Tibial nerve (tissue), 4 donors: ENCODE measurements at regions not wholly inside any gene's neighbourhood (a gene's known extent, or its start where the extent isn't known, plus 50 kb on each side); places are given as distances from the start of the nearest gene placed in this dataset.

Experiments
- DNase-seq, 2 donors: peaks; one replicate each; pipeline ENCODE4 v3.0.0-alpha.2; 2019; ENCODE audit warnings: low spot score in 2 of 2
- H3K27ac ChIP-seq, 4 donors: fragments of 200-600 bp; sonication (generic) in 3 of 4; one replicate each; pipeline ENCODE4 v1.5.1; 2017 to 2019; ENCODE audit warnings: mild to moderate bottlenecking in 1 of 4
- H3K27me3 ChIP-seq, 2 donors: fragments of 200-600 bp; sonication (generic) in 1 of 2; one replicate each; pipeline versions ENCODE4 v1.5.1 to v1.6.0; 2017 to 2019
- H3K36me3 ChIP-seq, 3 donors: fragments of 200-600 bp; sonication (generic); one replicate each; pipeline ENCODE4 v1.5.1; 2018 to 2019
- H3K4me1 ChIP-seq, 4 donors: fragments of 200-600 bp; sonication (generic) in 3 of 4; one replicate each; pipeline ENCODE4 v1.5.1; 2017 to 2019
- H3K4me3 ChIP-seq, 4 donors: fragments of 200-600 bp; sonication (generic) in 3 of 4; one replicate each; pipeline ENCODE4 v1.5.1; 2017 to 2019; ENCODE audit warnings: mild to moderate bottlenecking in 1 of 4, moderate library complexity in 1 of 4
- H3K9me3 ChIP-seq, 4 donors: fragments of 200-600 bp; sonication (generic) in 3 of 4; one replicate each; pipeline ENCODE4 v1.5.1; 2017 to 2019
- EP300 ChIP-seq, 2 donors: sonication (generic); formaldehyde crosslinking; IDR thresholded peaks; one replicate each; pipeline ENCODE4 v1.6.1; 2017; ENCODE audit warnings: antibody characterized with exemption in 2 of 2, mild to moderate bottlenecking in 1 of 2
- POLR2A ChIP-seq, 2 donors: fragments of 450-650 bp; IDR thresholded peaks; one replicate each; pipeline ENCODE4 v1.6.1; 2017; ENCODE audit warnings: antibody characterized with exemption in 2 of 2, mild to moderate bottlenecking in 2 of 2, moderate library complexity in 2 of 2
- WGBS, 2 donors: methylation state at CpG; one replicate each; pipeline ENCODE4 v1.1.5; 2018; 5-methylcytosine and 5-hydroxymethylcytosine counted together
- TF ChIP-seq, protein P1 (sequence below), 5 experiments: fragments of 200-600 bp in 3 of 5; fragments of 450-650 bp in 2 of 5; sonication (generic) in 3 of 5; IDR thresholded peaks; one replicate each; pipeline ENCODE4 v1.5.1; 2016 to 2019; ENCODE audit warnings: antibody characterized with exemption in 5 of 5, mild to moderate bottlenecking in 3 of 5, moderate library complexity in 2 of 5

- H3K27ac ChIP-seq, result no peak overlapping the region
- no peaks in the 10 kb centered on the region for H3K36me3 ChIP-seq
- H3K4me1 ChIP-seq, result no peaks in the 10 kb centered on the region
- no peaks in the 10 kb centered on the region for H3K27me3 ChIP-seq
- H3K4me3 ChIP-seq, result no peak overlapping the region
- no peak for DNase-seq
- no peaks in the 10 kb centered on the region for H3K9me3 ChIP-seq
- TF ChIP-seq, protein P1, sequence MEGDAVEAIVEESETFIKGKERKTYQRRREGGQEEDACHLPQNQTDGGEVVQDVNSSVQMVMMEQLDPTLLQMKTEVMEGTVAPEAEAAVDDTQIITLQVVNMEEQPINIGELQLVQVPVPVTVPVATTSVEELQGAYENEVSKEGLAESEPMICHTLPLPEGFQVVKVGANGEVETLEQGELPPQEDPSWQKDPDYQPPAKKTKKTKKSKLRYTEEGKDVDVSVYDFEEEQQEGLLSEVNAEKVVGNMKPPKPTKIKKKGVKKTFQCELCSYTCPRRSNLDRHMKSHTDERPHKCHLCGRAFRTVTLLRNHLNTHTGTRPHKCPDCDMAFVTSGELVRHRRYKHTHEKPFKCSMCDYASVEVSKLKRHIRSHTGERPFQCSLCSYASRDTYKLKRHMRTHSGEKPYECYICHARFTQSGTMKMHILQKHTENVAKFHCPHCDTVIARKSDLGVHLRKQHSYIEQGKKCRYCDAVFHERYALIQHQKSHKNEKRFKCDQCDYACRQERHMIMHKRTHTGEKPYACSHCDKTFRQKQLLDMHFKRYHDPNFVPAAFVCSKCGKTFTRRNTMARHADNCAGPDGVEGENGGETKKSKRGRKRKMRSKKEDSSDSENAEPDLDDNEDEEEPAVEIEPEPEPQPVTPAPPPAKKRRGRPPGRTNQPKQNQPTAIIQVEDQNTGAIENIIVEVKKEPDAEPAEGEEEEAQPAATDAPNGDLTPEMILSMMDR (IDR thresholded peaks at IDR 0.05), result no peak
- no peak for TF ChIP-seq POLR2A (IDR thresholded peaks at IDR 0.05)
- no peak for TF ChIP-seq EP300 (IDR thresholded peaks at IDR 0.05)
- 67 to 71% methylated on average over 5 of the region's 5 CpGs for WGBS, 2 donors
Measured at GRCh38 chr2:138962686-138963085, 182.5 kb upstream of the NXPH2 start.

DNA sequence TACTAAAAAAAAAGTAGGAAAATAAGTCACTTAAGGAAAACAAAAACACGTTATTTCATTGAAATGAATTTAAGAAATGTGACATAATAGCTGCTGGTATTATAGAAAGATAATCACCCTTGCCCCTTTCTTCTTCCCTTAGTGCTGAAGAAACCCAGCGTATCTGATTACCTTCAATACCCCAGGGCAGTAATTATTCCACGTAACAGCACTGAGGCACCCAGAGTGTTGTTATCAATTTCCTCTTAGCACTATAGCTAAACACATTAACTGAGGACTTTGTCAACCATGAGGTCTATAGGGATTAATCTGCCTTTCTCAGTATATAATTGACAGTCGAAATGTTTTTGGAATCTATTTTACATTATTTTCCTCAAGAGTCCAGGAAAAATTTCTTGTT is 180.0 kb upstream of the NXPH2 start:
- H3K36me3 ChIP-seq, result no peaks in the 10 kb centered on the region
- no peaks in the 10 kb centered on the region for H3K9me3 ChIP-seq
- 51 to 64% methylated on average over 4 of the region's 4 CpGs for WGBS, 2 donors
- H3K4me1 ChIP-seq, result no peaks in the 10 kb centered on the region
- no peaks in the 10 kb centered on the region for H3K27me3 ChIP-seq
- TF ChIP-seq EP300 (IDR thresholded peaks at IDR 0.05), result no peak
- DNase-seq, result no peak
- H3K4me3 ChIP-seq, result no peak overlapping the region
- no peak overlapping the region for H3K27ac ChIP-seq

GRCh38 chr2:138959031-138959430 is 178.8 kb upstream of the NXPH2 start:
- Histone ChIP-seq H3K4me3 (no peak overlapping the region), H3K27me3 (no peaks in the 10 kb centered on the region), H3K9me3 (no peaks in the 10 kb centered on the region), H3K27ac (no peak overlapping the region), H3K36me3 (no peaks in the 10 kb centered on the region), H3K4me1 (no peaks in the 10 kb centered on the region)
- 89 to 94% methylated on average over 2 of the region's 2 CpGs for WGBS, 2 donors
- no peak for TF ChIP-seq EP300 (IDR thresholded peaks at IDR 0.05)
- TF ChIP-seq, protein P1 (IDR thresholded peaks at IDR 0.05), result no peak
- no peak for TF ChIP-seq POLR2A (IDR thresholded peaks at IDR 0.05)
- DNase-seq, result no peak

DNA sequence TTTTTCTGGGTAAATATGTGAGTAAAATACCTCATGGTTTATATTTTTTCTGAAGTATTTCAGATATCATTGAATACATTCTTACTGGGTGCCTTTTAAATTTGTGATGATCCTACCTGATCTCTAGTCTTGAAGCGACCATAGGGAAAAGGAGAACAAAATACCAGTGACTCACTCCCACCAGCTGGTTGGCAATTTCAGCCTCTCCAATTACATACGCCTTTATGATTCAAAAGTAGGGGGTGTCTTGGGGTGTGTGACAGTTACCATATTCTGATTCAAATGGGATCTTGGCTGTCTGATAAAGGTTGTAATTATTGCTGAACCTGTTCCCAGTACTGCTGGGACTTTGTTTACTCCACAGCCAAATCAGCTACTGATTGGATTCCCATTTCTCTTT is 175.9 kb upstream of the NXPH2 start:
- TF ChIP-seq POLR2A (IDR thresholded peaks at IDR 0.05) (no peak), EP300 (IDR thresholded peaks at IDR 0.05) (no peak)
- TF ChIP-seq, protein P1 (IDR thresholded peaks at IDR 0.05), result no peak
- no peaks in the 10 kb centered on the region for H3K36me3 ChIP-seq
- WGBS, 2 donors, result 42 to 79% methylated on average over 2 of the region's 2 CpGs
- H3K4me3 ChIP-seq, result no peak overlapping the region
- no peaks in the 10 kb centered on the region for H3K9me3 ChIP-seq
- no peaks in the 10 kb centered on the region for H3K4me1 ChIP-seq
- no peaks in the 10 kb centered on the region for H3K27me3 ChIP-seq
- no peak for DNase-seq
- H3K27ac ChIP-seq, result no peak overlapping the region

DNA sequence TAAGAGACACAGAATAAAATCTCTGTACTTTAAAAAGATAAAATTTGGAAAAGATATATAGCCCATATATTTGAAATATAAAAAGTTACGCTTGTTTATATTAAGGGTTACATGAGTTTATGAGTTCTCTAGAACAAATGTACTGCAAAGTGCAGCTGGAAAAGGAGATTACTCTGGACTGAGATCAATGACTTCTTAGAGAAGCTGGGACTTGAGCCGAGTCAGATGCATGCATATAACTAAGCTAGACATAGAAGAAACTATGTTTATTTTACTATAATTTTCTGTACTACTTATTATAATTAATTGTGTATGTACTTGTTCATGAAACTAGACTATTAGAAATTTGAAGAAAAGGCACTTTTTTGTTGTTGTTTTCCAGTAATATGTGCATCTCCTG is 170.3 kb upstream of the NXPH2 start:
- 82 to 97% methylated on average over 2 of the region's 2 CpGs for WGBS, 2 donors
- H3K36me3 ChIP-seq, result no peaks in the 10 kb centered on the region
- DNase-seq, result no peak
- H3K4me1 ChIP-seq, result peaks cover 0 to 8% (median 0%) of the 10 kb centered on the region in 4 donors
- H3K4me3 ChIP-seq, result no peak overlapping the region
- H3K27ac ChIP-seq, result no peak overlapping the region
- H3K27me3 ChIP-seq, result no peaks in the 10 kb centered on the region
- H3K9me3 ChIP-seq, result no peaks in the 10 kb centered on the region
- TF ChIP-seq EP300 (IDR thresholded peaks at IDR 0.05), result no peak
- TF ChIP-seq POLR2A (IDR thresholded peaks at IDR 0.05), result no peak
- TF ChIP-seq, protein P1 (IDR thresholded peaks at IDR 0.05), result no peak

GRCh38 chr2:138949517-138949916 is 169.3 kb upstream of the NXPH2 start:
- no peak overlapping the region for H3K4me3 ChIP-seq
- no peak for DNase-seq
- WGBS, 2 donors, result 49 to 59% methylated on average over 3 of the region's 3 CpGs
- H3K27ac ChIP-seq, result no peak overlapping the region
- H3K4me1 ChIP-seq, result peaks cover 0 to 8% (median 0%) of the 10 kb centered on the region in 4 donors
- no peaks in the 10 kb centered on the region for H3K36me3 ChIP-seq
- no peaks in the 10 kb centered on the region for H3K27me3 ChIP-seq
- TF ChIP-seq, protein P1 (IDR thresholded peaks at IDR 0.05), result no peak
- TF ChIP-seq POLR2A (IDR thresholded peaks at IDR 0.05), result no peak
- no peak for TF ChIP-seq EP300 (IDR thresholded peaks at IDR 0.05)
- H3K9me3 ChIP-seq, result no peaks in the 10 kb centered on the region
